HT1080 (cell line): ENCODE measurements at regions not wholly inside any gene's neighbourhood (a gene's known extent, or its start where the extent isn't known, plus 50 kb on each side); places are given as distances from the start of the nearest gene placed in this dataset.
"Not testable (repeated sequence)": the region's sequence is repeated elsewhere in the genome, so short reads cannot be mapped to it uniquely, and the experiment has no call there.

ENCODE experiments used
- DNase-seq: peaks from one replicate; pipeline ENCODE4 v3.0.0-alpha.2; 2015; ENCODE audit warnings: low read depth

DNA sequence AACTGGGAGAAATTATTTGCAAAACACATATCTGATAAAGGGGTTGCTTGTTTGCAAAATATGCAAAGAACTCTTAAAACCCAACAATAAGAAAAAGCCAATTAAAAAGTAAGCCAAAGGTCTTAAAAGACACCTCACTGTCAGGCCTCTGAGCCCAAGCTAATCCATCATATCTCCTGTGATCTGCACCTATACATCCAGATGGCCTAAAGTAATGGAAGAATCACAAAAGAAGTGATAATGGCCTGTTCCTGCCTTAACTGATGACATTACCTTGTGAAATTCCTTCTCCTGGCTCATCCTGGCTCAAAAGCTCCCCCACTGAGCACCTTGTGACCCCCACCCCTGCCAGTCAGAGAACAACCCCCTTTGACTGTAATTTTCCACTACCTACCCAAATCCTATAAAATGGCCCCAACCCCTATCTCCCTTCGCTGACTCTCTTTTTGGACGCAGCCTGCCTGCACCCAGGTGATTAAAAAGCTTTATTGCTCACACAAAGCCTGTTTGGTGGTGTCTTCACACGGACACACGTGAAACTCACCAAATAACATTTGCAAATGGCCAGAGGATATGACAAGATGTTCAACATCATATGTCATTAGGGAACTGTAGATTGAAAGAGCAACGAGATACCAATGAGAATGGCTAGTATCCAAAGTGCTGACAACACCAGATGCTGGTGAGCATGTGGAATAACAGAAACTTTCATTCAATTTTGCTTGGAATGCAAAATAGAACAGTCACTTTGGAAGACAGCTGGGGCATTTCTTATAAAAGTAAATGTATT is 565.0 kb upstream of the ADGRB3 start:
- no peak for DNase-seq

DNA sequence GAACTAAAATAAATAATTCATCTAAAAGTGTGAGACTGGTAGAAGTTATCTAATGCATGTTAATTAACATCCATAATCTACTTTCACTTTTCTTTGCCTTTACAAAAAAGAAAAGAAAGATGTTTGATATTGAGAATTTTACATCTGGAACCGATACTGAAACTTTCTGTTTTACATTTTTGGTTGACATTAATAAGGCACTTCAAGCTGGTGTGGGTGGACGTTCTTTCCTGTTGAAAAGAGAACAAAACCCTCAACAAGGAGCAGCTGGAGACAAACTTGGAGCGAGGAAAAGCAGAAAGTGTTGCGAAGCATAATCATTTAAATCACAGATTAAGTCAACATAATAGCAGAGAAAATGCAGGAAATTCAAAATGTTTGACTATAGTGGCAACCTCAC is 575.2 kb upstream of the ADGRB3 start:
- no peak for DNase-seq

DNA sequence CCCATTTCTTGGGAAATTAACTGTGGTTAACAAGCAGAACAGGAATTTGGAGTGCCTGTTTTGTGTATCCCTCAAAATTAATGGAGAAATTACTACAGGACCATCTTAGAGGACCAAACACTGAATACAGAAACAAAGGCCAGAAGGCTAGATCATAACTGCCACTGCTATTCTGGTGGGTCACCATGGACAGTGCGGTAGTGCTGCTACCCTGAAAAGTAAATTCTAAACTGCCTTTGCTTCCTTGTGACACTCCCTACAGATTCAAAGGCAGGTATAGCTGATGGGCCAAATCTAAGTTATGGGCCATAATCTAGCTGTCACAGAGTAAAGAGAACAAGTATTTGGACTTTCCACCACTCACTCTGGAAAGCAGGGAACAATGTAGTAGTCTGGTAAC is 575.8 kb upstream of the ADGRB3 start:
- no peak for DNase-seq

DNA sequence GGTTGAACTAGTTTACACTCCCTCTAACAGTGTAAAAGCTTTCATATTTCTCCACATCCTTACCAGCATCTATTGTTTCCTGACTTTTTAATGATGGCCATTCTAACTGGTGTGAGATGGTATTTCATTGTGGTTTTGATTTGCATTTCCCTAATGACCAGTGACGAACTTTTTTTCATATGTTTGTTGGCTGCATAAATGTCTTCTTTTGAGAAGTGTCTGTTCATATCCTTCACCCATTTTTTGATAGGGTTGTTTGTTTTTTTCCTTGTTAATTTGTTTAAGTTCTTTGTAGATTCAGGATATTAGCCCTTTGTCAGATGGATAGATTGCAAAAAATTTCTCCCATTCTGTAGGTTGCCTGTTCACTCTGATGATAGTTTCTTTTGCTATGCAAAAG is 578.5 kb upstream of the ADGRB3 start:
- DNase-seq = not testable (repeated sequence)

DNA sequence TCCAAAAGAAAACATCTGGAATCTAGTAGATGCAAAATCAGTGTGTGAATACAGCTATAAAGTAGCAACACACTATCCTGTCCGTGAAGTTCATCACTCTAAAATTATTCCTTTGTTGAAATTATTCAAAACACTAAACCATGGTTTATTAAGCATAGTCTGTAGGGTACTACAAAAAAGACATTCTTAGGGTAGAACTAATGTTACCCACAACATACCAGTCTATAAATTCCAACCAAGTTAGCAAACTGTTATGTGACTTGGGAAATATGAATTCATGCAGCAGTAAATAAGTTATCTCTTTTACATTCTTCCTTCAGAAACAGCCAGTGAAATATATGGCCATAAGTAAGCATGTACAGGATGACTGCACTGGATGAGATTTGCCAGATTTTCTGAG is 580.3 kb upstream of the ADGRB3 start:
- no peak for DNase-seq

DNA sequence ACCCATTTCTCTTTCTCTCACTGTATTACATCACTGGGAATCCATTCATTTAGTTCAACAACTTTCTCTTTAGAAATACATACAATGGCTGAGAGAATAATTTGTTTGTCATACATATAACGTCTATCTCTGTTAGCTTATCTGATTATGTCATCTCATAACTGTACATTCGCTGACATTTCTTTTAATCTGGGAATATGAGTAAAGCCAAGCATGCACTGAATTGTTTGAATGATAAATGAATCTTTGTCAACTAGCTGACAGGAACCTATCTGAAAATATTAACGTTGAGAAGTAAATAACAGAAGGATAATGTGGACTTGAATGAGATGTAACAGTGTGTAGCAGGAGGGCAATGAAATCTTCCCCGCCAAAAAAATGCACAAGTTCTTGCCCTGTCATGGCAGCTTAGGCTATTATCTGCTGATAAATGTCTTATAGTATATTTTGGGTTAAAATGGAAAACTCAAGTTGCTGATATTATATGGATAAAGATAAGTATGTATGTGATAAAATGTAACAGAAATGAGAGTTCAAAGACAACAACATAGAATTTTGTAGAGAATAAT is 581.2 kb upstream of the ADGRB3 start:
- DNase-seq = no peak

DNA sequence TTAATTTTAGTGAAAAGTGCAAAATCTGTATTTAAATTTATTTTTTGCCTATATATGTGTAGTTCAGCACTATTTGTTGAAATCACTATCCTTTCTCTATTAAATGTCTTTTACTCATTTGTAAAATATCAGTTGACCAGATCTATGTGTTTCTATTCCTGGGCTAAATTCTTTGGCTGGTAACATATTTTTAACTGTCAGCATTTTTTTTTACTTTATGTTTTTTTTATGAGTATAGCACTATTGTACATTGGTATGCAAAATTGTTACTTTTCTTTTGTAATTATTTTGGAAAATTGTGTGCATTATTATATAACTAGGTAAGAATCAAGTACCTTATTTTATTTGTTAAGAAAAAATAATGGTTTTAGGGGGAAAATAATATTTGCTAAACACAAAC is 582.8 kb upstream of the ADGRB3 start:
- no peak for DNase-seq

DNA sequence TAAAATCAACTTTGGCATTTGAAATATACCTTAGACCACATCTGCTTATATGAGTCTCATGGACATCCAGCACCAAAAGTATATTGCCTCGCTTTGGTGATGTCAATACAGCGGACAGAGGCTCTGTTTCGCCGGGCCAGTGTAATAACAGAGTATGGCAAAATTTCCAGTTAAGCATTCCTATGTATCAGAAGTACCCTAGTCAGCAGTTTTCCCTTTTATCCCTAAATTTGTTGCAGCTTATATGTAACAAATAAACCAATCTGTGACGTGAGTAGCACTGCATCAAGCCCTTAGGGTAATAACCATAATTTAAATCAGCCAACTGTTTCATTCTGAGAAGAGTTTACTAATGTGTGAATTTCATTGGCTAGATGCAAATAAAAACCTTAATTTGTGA is 585.5 kb upstream of the ADGRB3 start:
- no peak for DNase-seq

DNA sequence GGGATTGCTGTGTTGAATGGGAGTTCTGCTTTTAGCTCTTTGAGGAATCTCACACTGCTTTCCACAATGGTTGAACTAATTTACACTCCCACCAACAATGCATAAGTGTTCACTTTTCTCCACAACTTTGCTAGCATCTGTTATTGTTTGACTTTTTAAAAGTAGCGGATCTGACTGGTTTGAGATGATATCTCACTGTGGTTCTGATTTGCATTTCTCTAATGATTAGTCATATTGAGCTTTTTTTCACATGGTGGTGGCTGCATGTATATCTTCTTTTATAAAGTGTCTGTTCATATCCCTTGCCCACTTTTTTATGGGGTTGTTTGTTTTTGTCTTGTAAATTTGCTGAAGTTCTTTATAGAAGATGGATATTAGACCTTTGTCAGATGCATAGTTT is 588.3 kb upstream of the ADGRB3 start:
- DNase-seq = no peak

DNA sequence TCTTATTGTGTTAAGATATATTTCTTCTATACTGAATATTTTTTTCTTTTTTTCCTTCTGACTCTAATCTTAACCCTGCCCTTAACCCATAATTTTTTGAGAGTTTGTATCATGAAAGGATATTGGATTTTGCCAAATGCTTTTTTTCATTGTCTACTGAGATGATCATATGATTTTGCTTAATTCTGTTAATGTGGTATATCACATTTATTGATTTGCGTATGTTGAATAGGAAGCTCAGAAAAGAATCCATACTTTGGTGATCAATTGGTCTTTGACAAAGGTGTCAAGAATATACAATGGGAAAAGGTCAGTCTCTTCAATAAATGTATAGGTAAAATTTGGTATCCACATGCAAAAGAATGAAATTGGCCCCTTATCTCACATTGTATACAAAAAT is 588.8 kb upstream of the ADGRB3 start:
- no peak for DNase-seq

DNA sequence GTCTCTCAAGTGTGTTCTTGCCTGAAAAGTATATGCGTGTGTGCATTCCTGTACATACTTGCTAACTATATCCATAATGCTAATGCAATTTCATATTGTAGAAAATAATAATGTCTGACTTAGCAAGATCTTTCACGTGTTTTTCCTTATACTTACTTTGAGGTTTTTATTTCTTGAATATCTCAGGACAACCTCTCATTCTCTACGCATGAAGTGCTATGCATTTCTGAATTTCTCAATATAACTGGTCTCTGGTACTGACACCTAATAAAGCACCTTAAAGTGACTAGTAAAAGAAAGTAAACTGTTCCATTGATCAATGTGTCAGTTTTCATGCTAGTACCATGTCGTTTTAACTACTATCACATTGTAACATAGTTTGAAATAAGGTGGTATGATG is 589.9 kb upstream of the ADGRB3 start:
- no peak for DNase-seq

DNA sequence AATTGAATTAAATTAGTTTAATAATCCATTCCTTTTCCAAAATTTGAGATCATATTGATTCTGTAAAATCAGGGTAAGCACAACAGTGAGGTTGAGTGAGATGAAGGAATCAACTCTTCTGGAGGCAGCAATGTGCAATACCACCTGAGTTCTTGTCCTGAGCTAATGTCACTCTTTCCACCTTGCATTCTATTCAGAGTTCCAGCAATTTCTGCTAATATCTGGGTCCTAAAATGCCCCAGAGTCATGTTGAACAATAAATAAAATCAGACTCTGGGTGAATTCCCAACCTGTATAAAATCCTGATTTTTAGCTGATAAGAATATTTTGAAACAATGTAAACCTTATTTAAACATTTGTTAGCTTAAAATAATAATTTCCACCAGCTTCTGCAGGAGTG is 590.8 kb upstream of the ADGRB3 start:
- no peak for DNase-seq

DNA sequence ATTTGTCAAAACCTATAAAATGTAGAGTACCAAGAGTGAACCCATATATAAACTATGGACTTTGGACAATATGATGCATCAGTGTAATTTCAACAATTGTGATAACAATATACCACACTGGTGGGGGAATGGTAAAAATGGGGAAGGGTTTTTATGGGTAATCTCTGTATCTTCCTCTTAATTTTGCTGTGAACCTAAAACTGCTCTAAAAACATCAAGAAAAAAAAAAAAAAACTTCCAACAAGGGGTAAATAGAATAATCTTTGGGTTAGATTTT is 592.0 kb upstream of the ADGRB3 start:
- no peak for DNase-seq

DNA sequence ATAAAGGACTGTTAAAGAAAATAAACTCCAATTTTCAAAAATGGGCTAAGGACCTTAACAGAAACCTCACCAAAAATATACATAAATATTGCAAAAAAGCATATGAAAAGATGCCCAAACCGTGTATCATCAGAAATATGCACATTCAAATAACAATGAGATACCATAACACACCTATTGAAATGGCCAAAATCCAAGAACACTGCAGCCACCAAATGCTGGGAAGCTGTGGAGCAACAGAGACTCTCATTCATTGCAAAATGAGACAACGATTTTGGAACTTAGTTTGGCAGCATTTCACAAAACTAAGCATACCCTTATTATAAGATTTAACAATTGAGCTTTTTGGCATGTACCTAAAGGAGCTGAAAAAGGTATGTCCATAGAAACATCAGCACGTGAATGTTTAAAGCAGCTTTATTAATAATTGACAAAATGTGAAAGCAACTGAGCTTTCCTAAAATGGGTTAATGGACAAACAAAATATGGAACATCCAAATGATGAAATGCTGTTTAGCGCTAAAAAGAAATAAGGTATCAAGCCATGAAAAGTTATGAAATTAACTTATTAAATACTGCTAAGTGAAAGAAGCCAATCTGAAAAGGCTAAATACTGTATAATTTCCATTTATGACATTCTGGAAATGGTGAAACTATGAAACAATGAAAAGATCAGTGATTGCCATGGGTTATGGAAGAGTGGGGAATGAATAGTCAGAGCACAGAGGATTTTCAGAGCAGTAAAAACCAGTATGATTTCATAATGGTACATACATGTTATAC is 592.6 kb upstream of the ADGRB3 start:
- DNase-seq = no peak

DNA sequence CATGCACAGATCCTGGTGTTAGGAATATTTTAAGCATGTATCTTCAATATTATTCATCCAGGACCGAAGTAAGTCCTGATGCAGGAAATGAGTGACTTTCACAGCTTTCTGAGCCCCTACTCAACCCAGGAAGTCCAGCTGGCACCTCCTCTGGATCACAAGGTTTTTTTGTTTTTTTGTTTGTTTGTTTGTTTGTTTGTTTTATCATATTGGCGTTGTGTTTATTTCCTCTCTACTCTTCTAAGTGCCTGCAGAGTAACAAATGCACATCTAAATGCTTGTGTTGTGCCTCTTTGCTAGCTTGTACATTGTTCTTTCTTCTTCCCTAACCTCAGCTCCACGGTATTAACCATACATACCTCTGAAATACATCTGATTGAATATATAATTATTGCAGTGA is 594.3 kb upstream of the ADGRB3 start:
- DNase-seq = no peak

DNA sequence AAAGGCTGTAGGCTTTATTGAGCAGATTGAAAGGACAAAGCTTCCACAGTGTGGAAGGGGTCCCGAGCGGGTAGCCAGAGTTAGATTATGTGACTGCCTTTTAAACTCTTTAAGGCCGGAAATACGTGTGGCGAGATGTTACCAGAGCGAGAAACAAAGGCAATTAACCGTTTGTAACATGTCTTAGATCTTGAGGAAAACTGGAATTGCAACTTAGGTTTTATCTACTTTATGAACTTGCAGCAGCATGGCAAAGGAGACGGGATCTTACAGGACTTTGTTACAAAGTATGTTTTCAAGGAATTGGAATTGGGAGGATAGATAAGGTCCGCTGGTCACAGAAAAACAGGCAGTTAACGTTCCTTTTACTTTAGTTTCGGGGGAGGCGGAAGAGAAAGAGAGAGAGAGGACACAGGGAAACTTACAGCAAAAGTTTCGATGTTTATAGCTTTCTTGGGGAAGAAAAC is 594.7 kb upstream of the ADGRB3 start:
- no peak for DNase-seq

DNA sequence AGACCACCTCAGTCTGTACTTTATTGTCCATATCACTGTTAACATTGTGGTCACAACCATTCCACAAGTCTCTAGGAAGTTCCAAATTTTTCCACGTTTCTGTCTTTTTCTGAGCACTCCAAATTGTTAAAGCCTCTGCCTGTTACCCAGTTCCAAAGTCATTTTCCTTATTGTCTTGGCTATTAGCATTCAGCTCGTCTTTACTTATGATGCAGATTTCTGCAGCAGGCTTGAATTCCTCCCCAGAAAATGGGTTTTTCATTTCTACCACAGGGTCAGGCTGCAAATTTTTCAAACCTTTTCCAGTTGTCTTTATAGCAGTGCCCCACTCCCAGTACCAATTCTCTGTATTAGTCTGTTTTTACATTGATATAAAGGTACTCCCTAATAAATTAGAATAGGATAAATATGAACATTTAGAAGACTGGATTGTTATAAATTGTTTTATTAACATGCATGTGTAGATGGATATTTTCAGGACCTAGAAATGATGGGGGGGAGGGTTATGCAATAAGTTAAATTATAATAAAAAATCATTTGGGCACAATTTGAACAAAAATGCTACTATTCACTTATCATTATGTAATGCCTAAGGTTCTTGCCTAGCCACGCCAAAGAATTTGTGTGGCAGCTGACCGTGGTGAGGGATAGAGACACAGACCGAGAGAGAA is 595.3 kb upstream of the ADGRB3 start:
- DNase-seq = no peak

DNA sequence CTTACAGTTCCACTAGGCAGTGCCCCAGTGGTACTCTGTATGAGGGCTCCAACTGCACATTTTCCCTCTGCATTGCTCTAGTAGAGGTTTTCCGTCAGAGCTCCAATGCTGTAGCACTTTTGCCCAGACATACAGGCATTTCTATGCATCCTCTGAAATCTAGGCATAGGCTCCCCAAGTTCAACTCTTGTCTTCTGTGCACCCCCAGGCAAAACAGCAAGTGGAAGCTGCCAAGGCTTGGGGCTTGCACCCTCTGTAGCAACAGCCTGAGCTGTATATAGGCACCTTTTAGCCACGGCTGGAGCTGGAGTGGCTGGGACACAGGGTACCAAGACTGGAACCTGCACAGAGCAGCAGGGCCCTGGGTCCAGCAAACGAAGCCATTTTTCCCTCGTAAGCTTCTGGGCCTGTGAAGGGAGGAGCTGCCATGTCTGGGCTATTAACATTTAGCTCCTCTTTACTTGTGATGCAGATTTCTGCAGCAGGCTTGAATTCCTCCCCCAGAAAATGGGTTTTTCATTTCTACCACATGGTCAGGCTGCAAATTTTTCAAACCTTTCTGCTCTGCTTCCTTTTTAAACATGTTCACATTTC is 596.2 kb upstream of the ADGRB3 start:
- no peak for DNase-seq

DNA sequence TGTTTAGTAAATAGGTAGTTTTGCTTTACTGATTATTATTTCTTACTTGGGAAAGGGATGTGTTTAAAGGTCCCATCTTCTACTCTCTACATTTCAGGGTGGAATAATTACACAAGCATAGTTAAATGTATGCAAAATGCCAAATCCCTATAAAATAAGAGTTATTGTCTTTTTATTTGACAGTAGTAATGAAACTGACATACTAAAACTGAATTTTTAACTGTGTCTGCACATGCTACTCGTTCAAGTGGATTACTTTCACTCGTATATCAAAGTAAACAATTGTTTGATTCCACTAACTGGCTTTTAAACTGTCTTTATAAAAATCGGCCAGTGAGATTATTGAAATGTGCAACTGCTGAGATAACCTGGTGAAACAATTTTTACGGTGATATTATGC is 602.9 kb upstream of the ADGRB3 start:
- DNase-seq = no peak

DNA sequence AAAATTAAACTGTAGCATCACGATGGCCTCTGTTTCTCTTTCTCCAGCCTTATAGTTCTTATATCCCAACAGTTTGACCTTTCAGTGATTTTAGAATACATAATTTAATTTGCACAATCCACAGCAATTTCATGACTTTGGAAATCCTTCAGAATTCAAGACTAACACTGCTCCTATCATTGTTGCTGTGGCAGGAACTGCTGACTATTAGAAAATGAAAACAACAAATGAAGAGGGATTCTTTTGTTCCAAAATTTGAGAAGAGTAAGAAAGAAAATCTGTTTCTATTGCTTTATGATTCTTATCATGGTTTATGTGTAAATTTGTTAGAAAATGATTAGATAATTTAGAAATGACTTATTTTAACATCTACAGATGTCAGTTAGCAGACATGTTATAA is 604.0 kb upstream of the ADGRB3 start:
- DNase-seq = no peak

DNA sequence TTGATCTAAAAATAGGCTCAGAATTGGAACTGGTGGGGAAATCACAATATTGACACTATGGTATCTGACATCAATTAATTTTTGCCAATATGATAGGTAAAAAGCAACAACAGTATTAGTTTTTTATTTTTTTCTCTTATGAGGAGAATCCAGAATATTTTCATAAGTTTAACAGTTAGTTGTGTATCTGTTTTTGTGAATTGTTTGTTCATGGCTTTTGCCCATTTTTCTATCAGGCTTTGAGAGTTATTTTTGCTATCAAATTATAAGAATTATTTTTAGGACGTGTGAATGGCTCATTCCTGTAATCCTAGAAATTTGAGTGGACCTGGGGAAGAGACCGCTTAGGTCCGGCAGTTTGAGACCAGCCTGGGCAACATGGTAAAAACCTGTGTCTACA is 608.6 kb upstream of the ADGRB3 start:
- no peak for DNase-seq

DNA sequence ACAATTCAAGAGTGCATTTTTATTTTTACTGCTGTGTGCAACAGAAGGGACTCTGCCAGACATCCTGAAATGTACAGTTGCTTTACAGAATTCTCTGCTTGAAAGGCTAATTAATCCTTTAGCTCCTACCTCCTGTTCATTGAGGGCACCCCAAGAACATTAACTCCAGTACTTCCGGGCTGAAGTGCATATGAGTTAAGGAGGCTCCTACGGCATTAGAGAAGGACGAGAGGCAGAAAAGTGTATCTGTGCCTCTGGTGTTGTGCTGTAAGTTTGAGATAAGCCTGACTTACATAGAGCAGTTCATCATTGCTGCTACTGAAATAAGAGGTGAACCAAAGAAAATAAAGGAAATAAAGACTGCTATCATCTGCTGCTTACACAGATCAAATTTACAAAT is 609.3 kb upstream of the ADGRB3 start:
- DNase-seq = no peak
